Right renal cortex interstitium (tissue), 3 donors: ENCODE measurements at regions not wholly inside any gene's neighbourhood (a gene's known extent, or its start where the extent isn't known, plus 50 kb on each side); places are given as distances from the start of the nearest gene placed in this dataset.

ENCODE experiments used
- DNase-seq, 3 donors: peaks; one replicate each; pipeline ENCODE4 v3.0.0-alpha.2; 2013; ENCODE audit warnings: low read depth in 3 of 3, low spot score in 2 of 3

- DNase-seq: no peak
Observed at GRCh38 chr22:27628891-27629631, 172.5 kb downstream of the MN1 start.

GRCh38 chr22:27629908-27630673, 171.5 kb downstream of the MN1 start:
- no peak for DNase-seq

GRCh38 chr22:27630754-27631153, 170.8 kb downstream of the MN1 start:
- DNase-seq: no peak

GRCh38 chr22:27631641-27632040, 169.9 kb downstream of the MN1 start:
- DNase-seq: no peak

- DNase-seq: peak in 1 of 3 donors; percentile 43
Observed at GRCh38 chr22:27632451-27633295, 168.9 kb downstream of the MN1 start.

- DNase-seq: no peak
Observed at GRCh38 chr22:27633296-27633871, 168.2 kb downstream of the MN1 start.

GRCh38 chr22:27634043-27634740, 167.4 kb downstream of the MN1 start:
- DNase-seq: no peak

- DNase-seq: no peak
Observed at GRCh38 chr22:27635435-27635834, 166.1 kb downstream of the MN1 start.

GRCh38 chr22:27635852-27636251, 165.7 kb downstream of the MN1 start:
- DNase-seq: no peak

GRCh38 chr22:27636716-27637508, 164.6 kb downstream of the MN1 start:
- DNase-seq: no peak

- no peak for DNase-seq
Observed at GRCh38 chr22:27637604-27638003, 164.0 kb downstream of the MN1 start.

- DNase-seq: no peak
Observed at GRCh38 chr22:27638329-27639233, 163.0 kb downstream of the MN1 start.

GRCh38 chr22:27639248-27640086, 162.1 kb downstream of the MN1 start:
- DNase-seq: peak in 1 of 3 donors; percentile 23

- no peak for DNase-seq
Observed at GRCh38 chr22:27641049-27641795, 160.3 kb downstream of the MN1 start.

- DNase-seq: no peak
Observed at GRCh38 chr22:27642104-27642800, 159.3 kb downstream of the MN1 start.

GRCh38 chr22:27643907-27644306, 157.6 kb downstream of the MN1 start:
- no peak for DNase-seq
